CD4-positive, alpha-beta T cell treated with Interleukin-6 at 100 ng/mL for 8 hours (primary cell): ENCODE measurements at regions not wholly inside any gene's neighbourhood (a gene's known extent, or its start where the extent isn't known, plus 50 kb on each side); places are given as distances from the start of the nearest gene placed in this dataset.

ENCODE experiments used
- DNase-seq: peaks from one replicate; pipeline ENCODE4 v3.0.0-alpha.2; 2020; ENCODE audit warnings: mixed read lengths, low spot score

- no peak for DNase-seq
Measured at GRCh38 chr12:19872621-19873540, 433.6 kb downstream of the AEBP2 start.

GRCh38 chr12:19880076-19880475 lies 440.8 kb downstream of the AEBP2 start:
- DNase-seq = no peak

- no peak for DNase-seq
Measured at GRCh38 chr12:19880721-19881120, 441.4 kb downstream of the AEBP2 start.

- DNase-seq = no peak
Measured at GRCh38 chr12:19882346-19882745, 443.1 kb downstream of the AEBP2 start.

- no peak for DNase-seq
Measured at GRCh38 chr12:19884021-19884492, 444.8 kb downstream of the AEBP2 start.

GRCh38 chr12:19885093-19885812 lies 446.0 kb downstream of the AEBP2 start:
- no peak for DNase-seq

GRCh38 chr12:19886065-19886464 lies 446.8 kb downstream of the AEBP2 start:
- no peak for DNase-seq

- no peak for DNase-seq
Measured at GRCh38 chr12:19886639-19887064, 447.4 kb downstream of the AEBP2 start.

- no peak for DNase-seq
Measured at GRCh38 chr12:19890024-19890423, 450.7 kb downstream of the AEBP2 start.

- no peak for DNase-seq
Measured at GRCh38 chr12:19891936-19892591, 452.8 kb downstream of the AEBP2 start.

GRCh38 chr12:19893514-19893913 lies 454.2 kb downstream of the AEBP2 start:
- no peak for DNase-seq

GRCh38 chr12:19894050-19894449 lies 454.8 kb downstream of the AEBP2 start:
- no peak for DNase-seq

- no peak for DNase-seq
Measured at GRCh38 chr12:19894803-19895202, 455.5 kb downstream of the AEBP2 start.

GRCh38 chr12:19895246-19896020 lies 456.1 kb downstream of the AEBP2 start:
- DNase-seq = no peak

- DNase-seq = no peak
Measured at GRCh38 chr12:19896041-19896440, 456.7 kb downstream of the AEBP2 start.

GRCh38 chr12:19896534-19896933 lies 457.2 kb downstream of the AEBP2 start:
- DNase-seq = no peak

- no peak for DNase-seq
Measured at GRCh38 chr12:19897900-19898408, 458.7 kb downstream of the AEBP2 start.

GRCh38 chr12:19901841-19902240 lies 462.5 kb downstream of the AEBP2 start:
- no peak for DNase-seq

GRCh38 chr12:19904819-19905218 lies 463.5 kb upstream of the PDE3A start:
- DNase-seq = no peak

- DNase-seq = no peak
Measured at GRCh38 chr12:19908830-19909229, 459.5 kb upstream of the PDE3A start.

GRCh38 chr12:19909418-19909817 lies 458.9 kb upstream of the PDE3A start:
- no peak for DNase-seq

- DNase-seq = no peak
Measured at GRCh38 chr12:19910681-19911080, 457.7 kb upstream of the PDE3A start.
